GM18868 (cell line): ENCODE measurements at regions not wholly inside any gene's neighbourhood (a gene's known extent, or its start where the extent isn't known, plus 50 kb on each side); places are given as distances from the start of the nearest gene placed in this dataset.

ENCODE experiments used
- ATAC-seq: cut with Tn5 transposase; IDR thresholded peaks from one replicate; pipeline ENCODE4 v1.9.1; 2021; ENCODE audit warnings: mild to moderate bottlenecking, moderate library complexity; ENCODE audit not compliant: unreplicated experiment

DNA sequence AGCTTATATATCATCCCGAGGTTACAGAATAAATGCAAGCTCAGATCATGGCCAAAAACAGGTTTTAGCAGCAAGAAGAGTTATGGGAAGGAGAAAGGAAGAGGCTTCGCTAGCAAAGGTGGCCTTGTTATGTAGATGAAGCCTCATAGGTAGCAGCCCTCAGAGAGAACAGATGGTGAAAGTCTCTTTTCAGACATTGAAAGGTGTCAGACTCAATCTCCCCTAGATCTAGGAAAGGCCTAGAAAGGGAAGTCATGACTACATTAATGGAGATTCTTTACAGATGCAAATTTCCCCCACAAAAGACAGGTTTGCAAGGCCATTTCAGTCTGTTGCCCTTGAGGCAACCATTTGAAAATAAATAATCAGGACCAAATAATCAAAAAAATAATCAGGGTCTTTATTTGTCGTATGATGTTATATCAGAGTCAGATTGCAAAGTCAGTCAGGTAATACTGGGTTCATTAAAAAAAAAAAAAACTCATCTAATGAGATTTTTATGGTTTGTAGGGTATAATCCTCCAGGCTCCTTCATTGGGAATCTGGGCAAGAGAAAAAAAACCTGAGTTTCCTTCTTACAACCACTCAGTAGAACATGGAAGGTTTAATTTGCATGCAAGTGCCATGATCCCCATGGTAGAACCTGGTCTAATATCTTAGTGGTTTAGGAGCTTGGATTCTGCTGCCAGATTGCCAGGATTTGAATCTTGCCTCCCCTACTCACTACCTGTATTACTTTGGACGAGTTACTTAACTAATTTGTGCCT lies 50.8 kb upstream of the HTR2A start:
- ATAC-seq, result no peak
